ENCODE measurements at regions not wholly inside any gene's neighbourhood (a gene's known extent, or its start where the extent isn't known, plus 50 kb on each side); places are given as distances from the start of the nearest gene placed in this dataset.

DNA sequence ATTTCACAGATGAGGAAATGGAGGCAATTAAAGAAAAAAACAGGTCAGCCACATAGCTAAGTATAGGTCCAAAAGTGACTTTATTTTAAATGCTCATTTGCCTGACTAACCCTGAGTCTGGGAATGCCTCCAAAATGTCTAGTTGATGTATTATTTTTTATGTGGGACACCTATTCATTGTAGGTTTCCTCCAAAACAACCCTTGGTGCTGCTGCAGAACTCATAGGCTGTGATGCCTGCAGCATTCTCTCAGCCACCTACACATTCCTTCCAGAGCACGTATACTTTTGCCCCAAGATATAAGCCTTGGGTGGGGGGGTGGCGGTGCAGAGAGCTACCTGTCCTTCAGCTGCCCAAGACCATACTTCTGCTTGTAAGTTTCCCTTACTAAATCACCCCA, 77.4 kb downstream of the MSX2 start:
- DNase-seq (ENCODE audit: low read depth), result no peak
- no peak overlapping the region for H3K4me3 ChIP-seq (ENCODE audit: low read length)
- TF ChIP-seq, protein P1, sequence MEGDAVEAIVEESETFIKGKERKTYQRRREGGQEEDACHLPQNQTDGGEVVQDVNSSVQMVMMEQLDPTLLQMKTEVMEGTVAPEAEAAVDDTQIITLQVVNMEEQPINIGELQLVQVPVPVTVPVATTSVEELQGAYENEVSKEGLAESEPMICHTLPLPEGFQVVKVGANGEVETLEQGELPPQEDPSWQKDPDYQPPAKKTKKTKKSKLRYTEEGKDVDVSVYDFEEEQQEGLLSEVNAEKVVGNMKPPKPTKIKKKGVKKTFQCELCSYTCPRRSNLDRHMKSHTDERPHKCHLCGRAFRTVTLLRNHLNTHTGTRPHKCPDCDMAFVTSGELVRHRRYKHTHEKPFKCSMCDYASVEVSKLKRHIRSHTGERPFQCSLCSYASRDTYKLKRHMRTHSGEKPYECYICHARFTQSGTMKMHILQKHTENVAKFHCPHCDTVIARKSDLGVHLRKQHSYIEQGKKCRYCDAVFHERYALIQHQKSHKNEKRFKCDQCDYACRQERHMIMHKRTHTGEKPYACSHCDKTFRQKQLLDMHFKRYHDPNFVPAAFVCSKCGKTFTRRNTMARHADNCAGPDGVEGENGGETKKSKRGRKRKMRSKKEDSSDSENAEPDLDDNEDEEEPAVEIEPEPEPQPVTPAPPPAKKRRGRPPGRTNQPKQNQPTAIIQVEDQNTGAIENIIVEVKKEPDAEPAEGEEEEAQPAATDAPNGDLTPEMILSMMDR (conservative IDR thresholded peaks at IDR 0.05; ENCODE audit: low read depth, low read length), result no peak

DNA sequence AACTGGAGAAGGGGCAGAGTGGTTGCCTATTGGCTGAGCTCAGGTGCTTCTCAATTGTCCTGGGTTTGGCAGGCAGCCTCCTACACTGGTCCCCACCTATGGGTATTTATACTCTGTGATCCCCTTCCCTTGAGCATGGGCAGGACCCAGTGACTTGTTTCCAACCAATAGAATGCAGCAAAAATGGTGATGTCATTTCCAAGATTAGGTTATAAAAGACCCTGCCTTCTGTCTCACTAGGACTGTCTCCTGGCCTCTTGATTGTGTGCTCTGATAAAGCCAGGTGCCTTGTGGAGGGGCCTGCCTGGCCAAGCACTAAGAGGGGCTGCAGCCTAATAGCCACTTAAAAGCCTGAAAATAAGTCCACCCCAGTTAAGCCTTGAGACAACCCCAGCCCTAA, 76.1 kb downstream of the MSX2 start:
- no peak for DNase-seq (ENCODE audit: low read depth)
- TF ChIP-seq, protein P1 (conservative IDR thresholded peaks at IDR 0.05; ENCODE audit: low read depth, low read length), result no peak
- H3K4me3 ChIP-seq (ENCODE audit: low read length), result no peak overlapping the region

DNA sequence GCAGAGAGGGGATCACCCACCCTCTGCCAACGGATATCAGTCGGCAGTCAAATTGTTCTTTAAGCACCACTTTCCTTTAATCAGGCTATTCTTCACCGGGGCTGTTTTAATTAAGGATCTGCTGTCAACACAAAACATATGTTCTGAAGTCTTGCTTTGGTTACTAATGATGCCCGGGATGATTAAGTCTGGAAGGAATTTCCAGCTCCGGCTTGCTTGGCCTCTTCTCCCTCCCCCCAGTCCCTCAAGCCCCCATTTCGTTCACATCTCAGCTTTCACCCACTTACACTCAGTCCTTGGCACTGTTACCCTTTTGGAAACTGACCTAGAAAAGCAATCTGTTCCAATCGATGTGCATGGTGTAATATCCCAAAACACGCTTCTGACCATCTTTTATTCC, 74.7 kb downstream of the MSX2 start:
- TF ChIP-seq, protein P1 (conservative IDR thresholded peaks at IDR 0.05; ENCODE audit: low read depth, low read length), result no peak
- DNase-seq (ENCODE audit: low read depth), result no peak
- H3K4me3 ChIP-seq (ENCODE audit: low read length), result no peak overlapping the region

DNA sequence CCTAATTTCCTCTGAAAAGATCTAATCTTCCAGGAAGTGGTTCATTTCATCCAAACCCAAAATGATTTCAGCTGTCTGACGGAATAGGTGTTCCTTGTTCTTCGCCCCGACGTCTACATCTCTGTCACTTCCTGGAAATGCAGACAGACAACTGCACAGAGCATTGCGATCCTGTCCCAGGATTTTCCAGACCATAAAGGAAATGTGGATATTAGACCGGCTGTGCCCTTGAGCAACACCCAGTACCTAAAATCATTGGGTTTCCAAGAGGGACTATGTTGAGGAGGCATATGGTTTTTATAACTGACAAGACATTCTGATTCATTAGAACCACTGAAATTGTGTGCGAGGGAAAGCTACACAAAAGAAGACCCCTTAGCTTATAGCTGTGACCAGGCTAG, 74.2 kb downstream of the MSX2 start:
- no peak for DNase-seq (ENCODE audit: low read depth)
- no peak overlapping the region for H3K4me3 ChIP-seq (ENCODE audit: low read length)
- TF ChIP-seq, protein P1 (conservative IDR thresholded peaks at IDR 0.05; ENCODE audit: low read depth, low read length), result no peak

DNA sequence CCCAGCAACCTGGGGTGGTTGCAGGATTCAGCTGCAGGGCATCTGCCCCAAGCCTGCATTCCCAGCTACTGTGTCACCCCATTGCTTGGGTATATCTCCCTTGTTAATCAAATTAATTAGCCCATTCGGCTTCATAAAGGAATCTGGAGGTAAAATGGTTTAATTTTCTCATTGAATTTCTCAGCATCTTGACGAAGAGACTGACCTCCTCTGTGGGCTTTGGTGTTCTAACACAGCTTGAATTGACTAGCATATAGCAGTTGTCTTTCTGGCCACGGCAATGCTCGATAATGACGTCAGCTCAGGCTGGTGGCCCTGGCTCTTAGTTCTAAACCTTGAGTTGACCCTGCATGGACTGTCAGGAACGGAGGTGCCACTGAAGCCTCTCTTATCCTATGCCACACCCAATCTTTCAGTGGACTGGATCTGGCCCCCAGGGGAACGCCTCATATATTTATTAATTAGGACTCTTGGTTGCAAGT, 72.4 kb downstream of the MSX2 start:
- no peak for DNase-seq (ENCODE audit: low read depth)
- TF ChIP-seq, protein P1 (conservative IDR thresholded peaks at IDR 0.05; ENCODE audit: low read depth, low read length), result no peak
- no peak overlapping the region for H3K4me3 ChIP-seq (ENCODE audit: low read length)

DNA sequence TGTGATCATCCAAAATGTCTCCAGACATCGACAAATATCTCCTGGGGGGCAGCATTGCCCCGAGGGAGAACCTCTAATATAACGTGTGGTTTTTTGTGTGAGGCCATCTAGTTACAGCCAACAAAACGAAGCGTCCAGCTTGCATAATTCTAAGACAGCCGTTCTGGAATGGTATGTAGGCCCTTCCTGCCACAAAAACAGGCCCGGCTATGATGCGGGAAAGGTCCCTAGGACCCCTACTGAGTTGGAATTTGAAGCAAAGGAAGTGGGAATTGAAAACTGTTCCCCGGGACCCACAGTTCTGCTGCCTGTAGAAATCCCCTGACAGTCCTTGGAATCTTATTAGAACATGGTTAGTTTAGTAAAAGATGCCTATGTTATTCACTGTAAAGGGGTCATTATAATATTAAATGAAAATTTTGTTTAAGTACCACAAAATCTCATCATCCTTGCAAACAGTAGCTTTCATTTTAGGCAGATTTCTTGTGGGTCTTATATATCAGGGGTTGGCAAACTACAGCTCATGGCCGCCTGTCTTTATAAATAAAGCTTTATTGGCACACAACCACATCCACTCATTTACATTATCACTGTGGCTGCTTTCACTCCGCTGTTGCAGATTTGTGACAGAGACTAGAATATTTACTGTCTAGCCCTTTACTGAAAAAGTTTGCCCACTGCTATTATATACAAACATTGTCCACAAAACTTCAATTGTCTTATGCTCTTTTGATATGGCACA, 70.7 kb downstream of the MSX2 start:
- DNase-seq (ENCODE audit: low read depth), result no peak

More for the DNA sequence above, 70.7 kb downstream of the MSX2 start:
- TF ChIP-seq, protein P1 (conservative IDR thresholded peaks at IDR 0.05; ENCODE audit: low read depth, low read length), result no peak
- no peak overlapping the region for H3K4me3 ChIP-seq (ENCODE audit: low read length)
